Subcutaneous abdominal adipose tissue (tissue), 5 donors: ENCODE measurements at regions not wholly inside any gene's neighbourhood (a gene's known extent, or its start where the extent isn't known, plus 50 kb on each side); places are given as distances from the start of the nearest gene placed in this dataset.
A peak's percentile ranks its signal among the peaks of the same experiment; 100 is the strongest.

Experiments used
- H3K27ac ChIP-seq: one replicate; pipeline ENCODE4 v1.7.0; 2013; ENCODE audit warnings: low read depth, mild to moderate bottlenecking, inconsistent platforms, low read length, moderate library complexity
- H3K27me3 ChIP-seq, 5 donors: one replicate each; pipeline ENCODE4 v1.7.0; 2013; ENCODE audit warnings: low read length in 5 of 5, inconsistent platforms in 1 of 5; ENCODE audit not compliant: control insufficient read depth in 5 of 5, insufficient read depth in 4 of 5
- H3K36me3 ChIP-seq, 5 donors: one replicate each; pipeline ENCODE4 v1.7.0; 2013; ENCODE audit warnings: low read length in 5 of 5; ENCODE audit not compliant: control insufficient read depth in 5 of 5, insufficient read depth in 5 of 5
- H3K4me1 ChIP-seq, 5 donors: one replicate each; pipeline ENCODE4 v1.7.0; 2013; ENCODE audit warnings: low read length in 5 of 5, mild to moderate bottlenecking in 3 of 5, moderate library complexity in 1 of 5; ENCODE audit not compliant: control insufficient read depth in 5 of 5, insufficient read depth in 5 of 5
- H3K4me3 ChIP-seq, 5 donors: one replicate each; pipeline ENCODE4 v1.7.0; 2013; ENCODE audit warnings: low read length in 5 of 5, low read depth in 1 of 5
- H3K9ac ChIP-seq, 5 donors: one replicate each; pipeline ENCODE4 v1.7.0; 2013; ENCODE audit warnings: low read length in 5 of 5, mild to moderate bottlenecking in 4 of 5, moderate library complexity in 3 of 5
- H3K9me3 ChIP-seq, 5 donors: one replicate each; pipeline ENCODE4 v1.7.0; 2013; ENCODE audit warnings: low read length in 5 of 5; ENCODE audit not compliant: control insufficient read depth in 5 of 5
- donor health status: healthy.
- donor health status: healthy.
- donor health status: healthy.
- donor health status: healthy.
- donor health status: healthy.

- Histone ChIP-seq H3K4me1 (peaks cover 2 to 37% (median 26%) of the 10 kb centered on the region in 5 donors), H3K27me3 (no peaks in the 10 kb centered on the region), H3K36me3 (no peaks in the 10 kb centered on the region), H3K9me3 (peaks cover 0 to 6% (median 0%) of the 10 kb centered on the region in 5 donors), H3K27ac (no peak overlapping the region), H3K4me3 (no peak overlapping the region), H3K9ac (no peak overlapping the region)
These were observed 292.2 kb downstream of the MN1 start for GRCh38 chr22:27509132-27509920.

- no peaks in the 10 kb centered on the region for H3K27me3 ChIP-seq
- H3K9me3 ChIP-seq: peaks cover 0 to 6% (median 0%) of the 10 kb centered on the region in 5 donors
- no peaks in the 10 kb centered on the region for H3K36me3 ChIP-seq
- H3K4me1 ChIP-seq: peaks cover 2 to 37% (median 27%) of the 10 kb centered on the region in 5 donors
- no peak overlapping the region for H3K4me3 ChIP-seq
- no peak overlapping the region for H3K27ac ChIP-seq
- no peak overlapping the region for H3K9ac ChIP-seq
These were observed 291.5 kb downstream of the MN1 start for GRCh38 chr22:27510024-27510423.

GRCh38 chr22:27512283-27512761, 289.2 kb downstream of the MN1 start:
- Histone ChIP-seq H3K27me3 (no peaks in the 10 kb centered on the region), H3K9me3 (peaks cover 0 to 6% (median 0%) of the 10 kb centered on the region in 5 donors), H3K4me3 (peak overlapping the region; percentile 3 to 29 (median 11)), H3K4me1 (peaks cover 0 to 48% (median 33%) of the 10 kb centered on the region in 5 donors), H3K36me3 (no peaks in the 10 kb centered on the region), H3K27ac (peak overlapping the region; percentile 31), H3K9ac (no peak overlapping the region)

- Histone ChIP-seq H3K36me3 (no peaks in the 10 kb centered on the region), H3K9ac (no peak overlapping the region), H3K9me3 (peaks cover 0 to 6% (median 0%) of the 10 kb centered on the region in 5 donors), H3K27me3 (no peaks in the 10 kb centered on the region), H3K27ac (peak overlapping the region; percentile 31), H3K4me1 (peaks cover 0 to 55% (median 40%) of the 10 kb centered on the region in 5 donors), H3K4me3 (no peak overlapping the region)
These were observed 288.5 kb downstream of the MN1 start for GRCh38 chr22:27513021-27513420.

GRCh38 chr22:27514601-27515523, 286.7 kb downstream of the MN1 start:
- Histone ChIP-seq H3K4me1 (peaks cover 0 to 66% (median 51%) of the 10 kb centered on the region in 5 donors), H3K27ac (peak overlapping the region; percentile 92)

GRCh38 chr22:27517361-27518155, 284.0 kb downstream of the MN1 start:
- peak overlapping the region; percentile 92 for H3K27ac ChIP-seq
- peaks cover 0 to 49% (median 44%) of the 10 kb centered on the region in 5 donors for H3K4me1 ChIP-seq
- H3K9me3 ChIP-seq: peaks cover 0 to 6% (median 0%) of the 10 kb centered on the region in 5 donors
- H3K27me3 ChIP-seq: no peaks in the 10 kb centered on the region
- no peak overlapping the region for H3K4me3 ChIP-seq
- no peak overlapping the region for H3K9ac ChIP-seq
- H3K36me3 ChIP-seq: no peaks in the 10 kb centered on the region

More at GRCh38 chr22:27514601-27515523, 286.7 kb downstream of the MN1 start:
- Histone ChIP-seq H3K9me3 (peaks cover 0 to 6% (median 0%) of the 10 kb centered on the region in 5 donors), H3K9ac (no peak overlapping the region), H3K36me3 (no peaks in the 10 kb centered on the region), H3K4me3 (no peak overlapping the region), H3K27me3 (no peaks in the 10 kb centered on the region)

- peaks cover 0 to 44% (median 39%) of the 10 kb centered on the region in 5 donors for H3K4me1 ChIP-seq
- peaks cover 0 to under 1% (median 0%) of the 10 kb centered on the region in 5 donors for H3K9me3 ChIP-seq
- H3K9ac ChIP-seq: no peak overlapping the region
- no peaks in the 10 kb centered on the region for H3K36me3 ChIP-seq
- no peak overlapping the region for H3K4me3 ChIP-seq
- no peak overlapping the region for H3K27ac ChIP-seq
- H3K27me3 ChIP-seq: no peaks in the 10 kb centered on the region
These were observed 282.8 kb downstream of the MN1 start for GRCh38 chr22:27518531-27519340.

- Histone ChIP-seq H3K9me3 (no peaks in the 10 kb centered on the region), H3K9ac (no peak overlapping the region), H3K4me3 (no peak overlapping the region), H3K27me3 (no peaks in the 10 kb centered on the region), H3K36me3 (no peaks in the 10 kb centered on the region), H3K4me1 (peaks cover 0 to 5% (median 3%) of the 10 kb centered on the region in 5 donors), H3K27ac (no peak overlapping the region)
These were observed 277.8 kb downstream of the MN1 start for GRCh38 chr22:27523711-27524110.

- H3K4me3 ChIP-seq: no peak overlapping the region
- H3K4me1 ChIP-seq: no peaks in the 10 kb centered on the region
- H3K36me3 ChIP-seq: no peaks in the 10 kb centered on the region
- H3K27ac ChIP-seq: no peak overlapping the region
- peaks cover 0 to 2% (median 0%) of the 10 kb centered on the region in 5 donors for H3K9me3 ChIP-seq
- H3K27me3 ChIP-seq: no peaks in the 10 kb centered on the region
- H3K9ac ChIP-seq: no peak overlapping the region
These were observed 275.8 kb downstream of the MN1 start for GRCh38 chr22:27525711-27526110.
